SK-N-SH treated with all-trans-retinoic acid at 6 μM for 48 hours (cell line): ENCODE measurements at regions not wholly inside any gene's neighbourhood (a gene's known extent, or its start where the extent isn't known, plus 50 kb on each side); places are given as distances from the start of the nearest gene placed in this dataset.

Experiments
- ATAC-seq: fragments of 200-7000 bp; cut with Tn5 transposase; 3 replicates; pipeline ENCODE4 v1.9.1; 2020; ENCODE audit warnings: mild to moderate bottlenecking, moderate library complexity
- ARNTL ChIP-seq: fragments of 450-650 bp; formaldehyde crosslinking; IDR thresholded peaks from 2 replicates; pipeline ENCODE4 v1.5.0; 2020; ENCODE audit warnings: low read depth, mild to moderate bottlenecking, moderate library complexity, borderline replicate concordance
- BACH2 ChIP-seq: fragments of 250-450 bp; sonication (Bioruptor Pico); IDR thresholded peaks from 2 replicates; pipeline ENCODE4 v1.9.0; 2021; ENCODE audit warnings: mild to moderate bottlenecking, borderline replicate concordance
- CSDC2 ChIP-seq: fragments of 250-450 bp; sonication (Bioruptor Pico); IDR thresholded peaks from 2 replicates; pipeline ENCODE4 v1.5.0; 2020; ENCODE audit warnings: mild to moderate bottlenecking, moderate library complexity
- CSRNP3 ChIP-seq: fragments of 250-450 bp; sonication (Bioruptor Pico); IDR thresholded peaks from 2 replicates; pipeline ENCODE4 v1.5.1; 2021; ENCODE audit warnings: mild to moderate bottlenecking, moderate library complexity
- GLIS3 ChIP-seq: fragments of 250-450 bp; sonication (Bioruptor Pico); IDR thresholded peaks from 2 replicates; pipeline ENCODE4 v1.5.0; 2020; ENCODE audit warnings: mild to moderate bottlenecking, moderate library complexity
- ISL1 ChIP-seq: fragments of 250-450 bp; sonication (Bioruptor Pico); IDR thresholded peaks from 2 replicates; pipeline ENCODE4 v2.1.2; 2022; ENCODE audit warnings: mild to moderate bottlenecking, moderate library complexity
- OSR1 ChIP-seq: fragments of 250-450 bp; sonication (Bioruptor Pico); IDR thresholded peaks from 2 replicates; pipeline ENCODE4 v1.8.0; 2022; ENCODE audit warnings: moderate library complexity, mild to moderate bottlenecking, inconsistent platforms
- PATZ1 ChIP-seq: fragments of 250-450 bp; sonication (Bioruptor Pico); IDR thresholded peaks from 2 replicates; pipeline ENCODE4 v1.8.0; 2020; ENCODE audit warnings: mild to moderate bottlenecking, moderate library complexity, borderline replicate concordance
- PPARA ChIP-seq: fragments of 250-450 bp; sonication (Bioruptor Pico); IDR thresholded peaks from 2 replicates; pipeline ENCODE4 v1.5.0; 2020; ENCODE audit warnings: mild to moderate bottlenecking, borderline replicate concordance
- RARB ChIP-seq: fragments of 250-450 bp; sonication (Bioruptor Pico); IDR thresholded peaks from 2 replicates; pipeline ENCODE4 v1.8.0; 2021; ENCODE audit warnings: mild to moderate bottlenecking, moderate library complexity
- SNAI2 ChIP-seq: fragments of 250-450 bp; sonication (Bioruptor Pico); IDR thresholded peaks from 2 replicates; pipeline ENCODE4 v1.5.0; 2020; ENCODE audit warnings: mild to moderate bottlenecking, moderate library complexity
- TCF4 ChIP-seq: fragments of 250-450 bp; sonication (Bioruptor Pico); IDR thresholded peaks from 2 replicates; pipeline ENCODE4 v1.8.0; 2021; ENCODE audit warnings: mild to moderate bottlenecking, moderate library complexity, borderline replicate concordance
- TOX ChIP-seq: fragments of 250-450 bp; sonication (Bioruptor Pico); IDR thresholded peaks from 2 replicates; pipeline ENCODE4 v1.8.0; 2021; ENCODE audit warnings: mild to moderate bottlenecking, moderate library complexity, borderline replicate concordance
- TSHZ2 ChIP-seq: fragments of 250-450 bp; sonication (Bioruptor Pico); IDR thresholded peaks from 2 replicates; pipeline ENCODE4 v1.5.0; 2020; ENCODE audit warnings: mild to moderate bottlenecking, moderate library complexity
- ZC3H10 ChIP-seq: fragments of 250-450 bp; sonication (Bioruptor Pico); IDR thresholded peaks from 2 replicates; pipeline ENCODE4 v1.5.1; 2021; ENCODE audit warnings: mild to moderate bottlenecking, moderate library complexity
- ZNF565 ChIP-seq: fragments of 450-650 bp; formaldehyde crosslinking; conservative IDR thresholded peaks from 2 replicates; pipeline ENCODE4 v1.5.0; 2020; ENCODE audit warnings: low read depth, mild to moderate bottlenecking, moderate library complexity
- ZNF70 ChIP-seq: fragments of 450-650 bp; formaldehyde crosslinking; IDR thresholded peaks from 2 replicates; pipeline ENCODE4 v1.5.0; 2020; ENCODE audit warnings: mild to moderate bottlenecking, moderate library complexity
- ZNF8 ChIP-seq: fragments of 450-650 bp; formaldehyde crosslinking; IDR thresholded peaks from 2 replicates; pipeline ENCODE4 v1.5.0; 2020; ENCODE audit warnings: mild to moderate bottlenecking, moderate library complexity
- TF ChIP-seq, protein P1 (sequence below): fragments of 250-450 bp; sonication (Bioruptor Pico); IDR thresholded peaks from 2 replicates; pipeline ENCODE4 v1.8.0; 2021; ENCODE audit warnings: low read depth, mild to moderate bottlenecking, moderate library complexity, borderline replicate concordance
- TF ChIP-seq, protein P2 (sequence below): fragments of 250-450 bp; sonication (Bioruptor Pico); IDR thresholded peaks from 2 replicates; pipeline ENCODE4 v1.5.1; 2020; ENCODE audit warnings: low read depth, mild to moderate bottlenecking, moderate library complexity

- ATAC-seq = no peak
- no peak for TF ChIP-seq CSRNP3 (CRISPR knock-in tag)
- no peak for TF ChIP-seq ZNF8 (CRISPR knock-in tag)
- TF ChIP-seq GLIS3 (CRISPR knock-in tag) = no peak
- TF ChIP-seq ISL1 (CRISPR knock-in tag) = no peak
- no peak for TF ChIP-seq TSHZ2 (CRISPR knock-in tag)
- no peak for TF ChIP-seq BACH2 (CRISPR knock-in tag)
- TF ChIP-seq OSR1 = no peak
Observed at GRCh38 chr20:22387452-22387851, 196.9 kb downstream of the FOXA2 start.

- TF ChIP-seq, protein P1, sequence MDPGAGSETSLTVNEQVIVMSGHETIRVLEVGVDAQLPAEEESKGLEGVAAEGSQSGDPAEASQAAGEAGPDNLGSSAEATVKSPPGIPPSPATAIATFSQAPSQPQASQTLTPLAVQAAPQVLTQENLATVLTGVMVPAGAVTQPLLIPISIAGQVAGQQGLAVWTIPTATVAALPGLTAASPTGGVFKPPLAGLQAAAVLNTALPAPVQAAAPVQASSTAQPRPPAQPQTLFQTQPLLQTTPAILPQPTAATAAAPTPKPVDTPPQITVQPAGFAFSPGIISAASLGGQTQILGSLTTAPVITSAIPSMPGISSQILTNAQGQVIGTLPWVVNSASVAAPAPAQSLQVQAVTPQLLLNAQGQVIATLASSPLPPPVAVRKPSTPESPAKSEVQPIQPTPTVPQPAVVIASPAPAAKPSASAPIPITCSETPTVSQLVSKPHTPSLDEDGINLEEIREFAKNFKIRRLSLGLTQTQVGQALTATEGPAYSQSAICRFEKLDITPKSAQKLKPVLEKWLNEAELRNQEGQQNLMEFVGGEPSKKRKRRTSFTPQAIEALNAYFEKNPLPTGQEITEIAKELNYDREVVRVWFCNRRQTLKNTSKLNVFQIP = no peak
- TF ChIP-seq TCF4 (CRISPR knock-in tag) (no peak), BACH2 (CRISPR knock-in tag) (no peak), TOX (CRISPR knock-in tag) (no peak), TSHZ2 (CRISPR knock-in tag) (no peak), ZNF8 (CRISPR knock-in tag) (no peak), ARNTL (CRISPR knock-in tag) (no peak)
- TF ChIP-seq, protein P2, sequence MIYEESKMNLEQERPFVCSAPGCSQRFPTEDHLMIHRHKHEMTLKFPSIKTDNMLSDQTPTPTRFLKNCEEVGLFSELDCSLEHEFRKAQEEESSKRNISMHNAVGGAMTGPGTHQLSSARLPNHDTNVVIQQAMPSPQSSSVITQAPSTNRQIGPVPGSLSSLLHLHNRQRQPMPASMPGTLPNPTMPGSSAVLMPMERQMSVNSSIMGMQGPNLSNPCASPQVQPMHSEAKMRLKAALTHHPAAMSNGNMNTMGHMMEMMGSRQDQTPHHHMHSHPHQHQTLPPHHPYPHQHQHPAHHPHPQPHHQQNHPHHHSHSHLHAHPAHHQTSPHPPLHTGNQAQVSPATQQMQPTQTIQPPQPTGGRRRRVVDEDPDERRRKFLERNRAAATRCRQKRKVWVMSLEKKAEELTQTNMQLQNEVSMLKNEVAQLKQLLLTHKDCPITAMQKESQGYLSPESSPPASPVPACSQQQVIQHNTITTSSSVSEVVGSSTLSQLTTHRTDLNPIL (CRISPR knock-in tag) = no peak
- ATAC-seq = no peak
Observed at GRCh38 chr20:22386306-22386623, 198.1 kb downstream of the FOXA2 start.

DNA sequence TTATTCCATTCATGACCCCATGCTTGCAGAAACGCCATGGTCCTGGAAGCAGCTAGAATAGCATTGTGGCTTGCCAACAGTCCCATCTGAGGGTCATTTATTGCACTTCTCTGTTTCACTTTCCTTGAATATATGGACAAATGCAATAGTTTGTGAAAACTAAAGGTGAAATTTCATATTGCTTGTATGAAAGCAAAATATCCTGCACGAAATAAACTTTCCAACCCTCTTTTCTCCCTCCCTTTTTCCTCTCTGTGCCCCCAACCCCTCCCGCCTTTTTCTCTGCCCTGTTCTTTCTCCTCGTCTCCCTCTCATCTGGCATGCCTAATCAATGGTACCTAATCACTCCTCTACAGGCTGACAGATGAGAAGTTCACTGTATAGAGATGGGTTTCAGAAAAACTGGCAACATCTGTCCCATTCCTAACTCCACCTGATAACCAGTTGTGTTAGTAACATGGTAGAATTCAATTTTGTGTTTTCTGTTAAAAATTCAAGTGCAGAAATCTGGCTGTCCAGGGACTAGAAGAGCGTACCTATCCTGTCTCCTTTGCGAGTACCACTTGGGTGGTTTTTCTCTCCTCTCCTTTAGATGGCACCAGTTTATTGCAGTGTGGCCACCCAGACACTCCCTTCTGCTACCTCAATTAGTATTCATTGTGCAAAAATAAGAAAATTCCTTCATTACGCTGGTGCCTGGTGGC is 198.6 kb downstream of the FOXA2 start:
- no peak for TF ChIP-seq ARNTL (CRISPR knock-in tag)
- TF ChIP-seq ZNF70 (CRISPR knock-in tag) = no peak
- no peak for TF ChIP-seq PPARA (CRISPR knock-in tag)
- ATAC-seq = no peak

GRCh38 chr20:22384978-22385377 is 199.4 kb downstream of the FOXA2 start:
- ATAC-seq = no peak
- TF ChIP-seq ZNF8 (CRISPR knock-in tag) = no peak
- TF ChIP-seq ISL1 (CRISPR knock-in tag) = no peak
- no peak for TF ChIP-seq TSHZ2 (CRISPR knock-in tag)
- TF ChIP-seq PATZ1 (CRISPR knock-in tag) = no peak
- no peak for TF ChIP-seq GLIS3 (CRISPR knock-in tag)
- TF ChIP-seq OSR1 = no peak
- no peak for TF ChIP-seq CSDC2
- TF ChIP-seq ZNF565 (CRISPR knock-in tag) = no peak
- no peak for TF ChIP-seq SNAI2 (CRISPR knock-in tag)
- no peak for TF ChIP-seq ZC3H10 (CRISPR knock-in tag)
- no peak for TF ChIP-seq RARB (CRISPR knock-in tag)
